D721Med (cell line): ENCODE measurements at regions not wholly inside any gene's neighbourhood (a gene's known extent, or its start where the extent isn't known, plus 50 kb on each side); places are given as distances from the start of the nearest gene placed in this dataset.
"Not testable (repeated sequence)": the region's sequence is repeated elsewhere in the genome, so short reads cannot be mapped to it uniquely, and the experiment has no call there.

Source experiments
- DNase-seq: peaks from one replicate; pipeline ENCODE4 v3.0.0; 2011; ENCODE audit warnings: low spot score; ENCODE audit not compliant: insufficient read length
- FAIRE-seq: peaks from 2 replicates; lab custom pipeline; 2011; peaks lifted over from hg19 to GRCh38; lab: Jason Lieb, UNC
- TF ChIP-seq, protein P1 (sequence below): IDR thresholded peaks from 2 replicates; pipeline ENCODE4 v1.5.1; 2012; ENCODE audit warnings: mild to moderate bottlenecking, control low read depth; ENCODE audit not compliant: insufficient read depth; ENCODE audit errors: missing control alignments

DNA sequence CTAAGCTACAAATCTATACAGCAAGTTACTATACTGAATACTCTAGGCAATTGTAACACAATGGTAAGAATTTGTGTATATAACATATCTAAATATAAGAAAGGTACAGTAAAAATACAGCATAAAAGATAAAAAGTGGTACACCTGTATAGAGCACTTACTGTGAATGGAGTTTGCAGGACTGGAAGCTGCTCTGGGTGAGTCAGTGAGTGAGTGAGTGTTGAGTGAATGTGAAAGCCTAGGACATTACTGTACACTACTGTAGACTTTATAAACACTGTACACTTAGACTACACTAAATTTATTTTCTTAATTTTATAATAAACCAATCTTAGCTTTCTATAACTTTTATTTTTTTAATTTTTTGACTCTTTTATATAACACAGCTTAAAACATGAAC lies 123.1 kb downstream of the ZMAT3 start:
- DNase-seq = no peak
- TF ChIP-seq, protein P1, sequence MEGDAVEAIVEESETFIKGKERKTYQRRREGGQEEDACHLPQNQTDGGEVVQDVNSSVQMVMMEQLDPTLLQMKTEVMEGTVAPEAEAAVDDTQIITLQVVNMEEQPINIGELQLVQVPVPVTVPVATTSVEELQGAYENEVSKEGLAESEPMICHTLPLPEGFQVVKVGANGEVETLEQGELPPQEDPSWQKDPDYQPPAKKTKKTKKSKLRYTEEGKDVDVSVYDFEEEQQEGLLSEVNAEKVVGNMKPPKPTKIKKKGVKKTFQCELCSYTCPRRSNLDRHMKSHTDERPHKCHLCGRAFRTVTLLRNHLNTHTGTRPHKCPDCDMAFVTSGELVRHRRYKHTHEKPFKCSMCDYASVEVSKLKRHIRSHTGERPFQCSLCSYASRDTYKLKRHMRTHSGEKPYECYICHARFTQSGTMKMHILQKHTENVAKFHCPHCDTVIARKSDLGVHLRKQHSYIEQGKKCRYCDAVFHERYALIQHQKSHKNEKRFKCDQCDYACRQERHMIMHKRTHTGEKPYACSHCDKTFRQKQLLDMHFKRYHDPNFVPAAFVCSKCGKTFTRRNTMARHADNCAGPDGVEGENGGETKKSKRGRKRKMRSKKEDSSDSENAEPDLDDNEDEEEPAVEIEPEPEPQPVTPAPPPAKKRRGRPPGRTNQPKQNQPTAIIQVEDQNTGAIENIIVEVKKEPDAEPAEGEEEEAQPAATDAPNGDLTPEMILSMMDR = no peak
- no peak for FAIRE-seq

DNA sequence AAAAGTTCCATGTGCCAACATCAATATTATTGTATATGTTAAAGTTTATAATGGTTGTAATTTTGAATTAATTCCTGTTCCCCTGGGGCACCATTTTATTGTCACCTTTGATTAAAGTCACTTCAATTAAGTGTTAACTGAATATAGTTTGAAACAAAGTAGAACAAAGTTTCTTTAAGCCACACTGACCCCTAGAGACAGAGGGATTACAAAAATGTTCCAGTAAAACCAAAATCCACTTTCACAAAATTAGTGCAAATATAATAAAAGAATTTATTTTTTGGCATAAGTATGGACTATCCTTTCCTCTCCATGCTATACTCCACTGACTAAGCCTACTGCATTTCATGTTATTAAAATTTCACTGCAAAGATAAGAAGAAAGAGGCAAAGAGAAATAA lies 123.9 kb downstream of the ZMAT3 start:
- FAIRE-seq (no peak), DNase-seq (no peak)
- TF ChIP-seq, protein P1 = no peak

DNA sequence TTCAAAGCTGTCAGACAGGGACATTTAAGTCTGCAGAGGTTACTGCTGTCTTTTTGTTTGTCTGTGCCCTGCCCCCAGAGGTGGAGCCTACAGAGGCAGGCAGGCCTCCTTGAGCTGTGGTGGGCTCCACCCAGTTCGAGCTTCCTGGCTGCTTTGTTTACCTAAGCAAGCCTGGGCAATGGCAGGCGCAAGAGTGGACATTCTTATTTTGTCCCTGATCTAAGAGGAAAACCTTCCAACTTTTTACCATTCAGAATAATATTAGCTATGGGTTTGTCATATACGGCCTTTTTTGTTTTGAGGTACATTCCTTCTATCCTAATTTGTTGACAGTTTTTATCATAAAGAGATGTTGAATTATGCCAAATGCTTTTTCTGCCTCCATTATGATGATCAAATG lies 129.3 kb downstream of the ZMAT3 start:
- not testable (repeated sequence) for FAIRE-seq, DNase-seq

DNA sequence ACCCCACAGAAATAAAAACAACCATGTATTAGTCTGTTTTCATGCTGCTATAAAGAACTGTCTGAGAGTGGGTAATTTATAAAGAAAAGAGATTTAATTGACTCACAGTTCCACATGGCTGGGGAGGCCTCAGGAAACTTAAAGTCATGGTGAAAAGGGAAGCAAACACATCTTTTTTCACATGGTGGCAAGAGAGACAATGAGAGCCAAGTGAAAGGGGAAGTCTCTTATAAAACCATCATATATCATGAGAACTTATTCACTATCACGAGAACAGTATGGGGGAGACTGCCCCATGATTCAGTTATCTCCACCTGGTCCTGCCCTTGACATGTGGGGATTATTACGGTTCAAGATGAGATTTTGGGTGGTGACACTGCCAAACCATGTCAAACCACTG lies 141.5 kb downstream of the ZMAT3 start:
- DNase-seq = no peak
- TF ChIP-seq, protein P1 = no peak
- FAIRE-seq = no peak

DNA sequence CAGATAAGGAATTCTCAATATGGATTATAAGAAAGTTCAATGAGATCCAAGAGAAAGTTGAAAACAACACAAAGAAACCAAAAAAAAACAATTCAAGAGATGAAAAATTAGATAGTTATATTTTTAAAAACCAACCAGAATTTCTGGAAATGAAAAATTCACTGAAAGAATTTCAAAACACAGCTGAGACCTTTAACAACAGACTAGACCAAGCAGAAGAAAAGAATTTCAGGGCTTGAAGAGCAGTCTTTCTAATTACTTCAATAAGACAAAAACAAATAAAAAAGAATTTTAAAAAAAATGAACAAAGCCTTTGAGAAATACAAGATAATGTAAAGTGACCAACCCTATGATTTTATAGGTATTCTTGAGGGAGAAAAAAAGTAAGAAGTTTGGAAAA lies 155.4 kb downstream of the ZMAT3 start:
- no peak for DNase-seq
- TF ChIP-seq, protein P1 = no peak
- FAIRE-seq = no peak

DNA sequence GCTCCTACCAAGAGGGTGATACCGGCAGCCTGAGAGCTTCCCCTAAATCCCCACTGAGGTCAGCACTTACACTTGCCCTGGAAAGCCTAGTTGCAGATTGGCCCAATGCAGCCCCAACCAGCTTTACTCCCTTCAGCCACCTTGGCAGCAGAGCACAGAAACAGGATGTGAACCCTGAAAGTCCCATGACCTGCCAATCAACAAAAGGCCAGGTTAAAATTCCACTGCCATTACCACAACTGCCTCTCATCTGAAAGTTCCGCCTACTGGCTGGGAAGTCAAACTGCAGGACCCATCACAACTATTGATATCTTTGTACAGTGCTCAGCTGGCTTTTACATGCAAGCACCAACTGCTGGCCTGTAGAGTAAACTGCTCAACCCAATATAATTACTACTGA lies 156.2 kb downstream of the ZMAT3 start:
- FAIRE-seq (no peak), DNase-seq (no peak)
- TF ChIP-seq, protein P1 = no peak

DNA sequence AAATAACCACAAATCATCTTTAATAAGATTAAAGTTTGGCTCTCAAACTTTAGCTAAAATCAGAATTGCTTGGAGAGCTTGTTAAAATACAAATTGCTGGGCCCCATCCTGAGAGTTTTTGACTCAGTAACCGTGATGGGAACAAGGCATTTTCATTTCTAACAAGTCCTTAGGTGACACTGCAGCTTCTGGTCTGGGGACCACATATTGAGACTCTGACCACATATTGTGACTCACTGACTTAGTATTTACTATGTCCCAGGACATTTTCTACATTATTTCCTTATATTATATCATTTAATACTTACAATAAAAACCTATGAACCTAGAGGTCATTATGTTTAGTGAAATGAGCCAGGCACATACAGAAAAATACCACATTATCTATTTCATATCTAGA lies 164.5 kb downstream of the ZMAT3 start:
- DNase-seq (no peak), FAIRE-seq (no peak)
- TF ChIP-seq, protein P1 = no peak

DNA sequence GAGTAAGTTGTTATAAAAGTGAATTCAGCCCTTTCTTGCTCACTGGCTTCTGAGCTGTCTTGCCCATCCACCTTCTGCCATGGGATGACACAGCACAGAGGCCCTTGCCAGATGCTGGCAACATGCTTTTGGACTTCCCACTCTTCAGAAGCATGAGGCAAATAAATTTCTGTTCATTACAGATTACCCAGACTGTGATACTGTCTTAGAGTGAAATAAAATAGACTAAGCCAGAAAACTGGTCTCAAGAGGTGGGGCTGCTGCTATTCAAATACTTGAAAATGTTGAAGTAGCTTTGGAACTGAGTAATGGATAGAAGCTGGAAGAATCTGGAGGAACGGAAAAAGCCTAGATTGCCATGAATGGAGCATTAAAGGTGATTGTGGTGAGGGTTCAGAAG lies 170.4 kb downstream of the ZMAT3 start:
- FAIRE-seq = no peak
- DNase-seq = no peak
- TF ChIP-seq, protein P1 = no peak
